ENCODE measurements at regions not wholly inside any gene's neighbourhood (a gene's known extent, or its start where the extent isn't known, plus 50 kb on each side); places are given as distances from the start of the nearest gene placed in this dataset.
A peak's percentile ranks its signal among the peaks of the same experiment; 100 is the strongest.

DNA sequence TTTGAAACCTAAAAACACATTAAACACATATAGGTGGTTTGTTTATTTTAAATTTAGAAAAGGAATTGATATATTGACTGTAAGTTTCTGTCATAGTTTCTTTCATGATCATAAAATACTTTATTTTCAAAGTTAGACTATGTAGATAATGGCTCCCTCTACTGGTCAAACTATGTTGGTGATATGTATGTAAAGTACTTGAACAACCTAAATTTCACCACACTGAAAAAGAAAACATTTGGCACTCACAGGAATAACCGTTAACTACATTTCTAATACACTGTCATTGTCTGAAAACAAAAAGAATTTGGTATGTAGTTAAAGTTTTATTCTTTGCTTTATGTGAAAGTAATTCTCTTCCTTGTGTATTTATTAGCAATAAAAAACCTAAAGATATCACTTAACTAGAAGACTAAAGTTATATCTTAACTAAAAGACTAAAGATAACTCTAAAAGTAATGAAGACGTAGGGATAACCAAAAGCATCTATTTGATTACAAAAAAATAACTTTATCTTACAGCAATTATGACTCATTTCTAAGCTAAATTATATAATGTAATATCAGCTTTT, 427.5 kb downstream of the VGLL3 start:
- peak in 2 of 8 experiments; percentile 30 to 46 for ATAC-seq (replicated peaks in 6 of 8)
- in situ Hi-C loops (cut with MboI; ENCODE audit: low pct_unique_long_range_greater_than_20kb in 2 of 9, low sequenced_read_pairs in 9 of 9, unreplicated experiment in 9 of 9), result loop anchor here in 1 of 9 experiments (25.0 kb wide), 1 partner anchor 751 kb away; no protein-coding TSS in a partner anchor
- Histone ChIP-seq H3K4me3 (no peak overlapping the region), H3K4me1 (replicated peaks in 1 of 2) (no peaks in the 10 kb centered on the region), H3K27ac (no peak overlapping the region)
- WGBS, 10 experiments, result 0 to 21% (median 6%) methylated on average over 2 of the region's 2 CpGs

DNA sequence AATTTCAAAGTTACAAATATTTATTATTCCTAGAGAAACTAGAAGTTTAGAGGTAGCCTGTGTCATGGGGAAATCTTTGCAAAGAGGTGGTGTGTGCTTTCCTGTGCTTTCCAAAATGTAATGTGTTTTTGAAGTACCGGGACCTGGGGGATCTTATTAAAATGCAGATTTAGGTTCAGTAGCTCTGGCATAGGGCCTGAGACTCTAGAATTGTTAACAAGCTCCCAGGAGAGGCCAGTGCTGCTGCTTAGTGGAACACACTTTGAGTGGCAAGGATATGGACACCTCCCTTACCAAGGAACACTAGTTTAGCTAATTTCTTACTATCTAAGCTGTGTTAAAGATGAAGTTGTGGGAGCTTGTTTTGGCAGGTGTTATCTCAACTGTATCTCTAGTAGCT, 428.9 kb downstream of the VGLL3 start:
- no peaks in the 10 kb centered on the region for H3K4me1 ChIP-seq (replicated peaks in 1 of 2)
- H3K4me3 ChIP-seq, result no peak overlapping the region
- in situ Hi-C loops (cut with MboI; ENCODE audit: low pct_unique_long_range_greater_than_20kb in 2 of 9, low sequenced_read_pairs in 9 of 9, unreplicated experiment in 9 of 9), result loop anchor here in 1 of 9 experiments (25.0 kb wide), 1 partner anchor 750 kb away; no protein-coding TSS in a partner anchor
- H3K27ac ChIP-seq, result no peak overlapping the region
- no peak for ATAC-seq (replicated peaks in 6 of 8)
- WGBS, 10 experiments, result 13 to 60% (median 17%) methylated on average over 1 of the region's 1 CpG; no CpG with 5 or more reads in 5 of the 10 experiments

GRCh38 chr3:86561215-86561614, 429.7 kb downstream of the VGLL3 start:
- in situ Hi-C loops (cut with MboI; ENCODE audit: low pct_unique_long_range_greater_than_20kb in 2 of 9, low sequenced_read_pairs in 9 of 9, unreplicated experiment in 9 of 9), result loop anchor here in 1 of 9 experiments (25.0 kb wide), 1 partner anchor 749 kb away; no protein-coding TSS in a partner anchor
- Histone ChIP-seq H3K27ac (no peak overlapping the region), H3K4me3 (no peak overlapping the region), H3K4me1 (replicated peaks in 1 of 2) (no peaks in the 10 kb centered on the region)
- 8 to 100% (median 82%) methylated on average over 1 to 5 of the region's 5 CpGs; no CpG with 5 or more reads in 1 of the 10 experiments for WGBS, 10 experiments
- no peak for ATAC-seq (replicated peaks in 6 of 8)

- in situ Hi-C loops (cut with MboI; ENCODE audit: low pct_unique_long_range_greater_than_20kb in 2 of 9, low sequenced_read_pairs in 9 of 9, unreplicated experiment in 9 of 9), result loop anchor here in 1 of 9 experiments (25.0 kb wide), 1 partner anchor 742 kb away; no protein-coding TSS in a partner anchor
Measured at GRCh38 chr3:86554383-86554782, 436.6 kb downstream of the VGLL3 start.

GRCh38 chr3:86547692-86548091, 443.3 kb downstream of the VGLL3 start:
- Histone ChIP-seq H3K4me3 (no peak overlapping the region), H3K4me1 (replicated peaks in 1 of 2) (no peaks in the 10 kb centered on the region), H3K27ac (no peak overlapping the region)
- 69 to 100% (median 94%) methylated on average over 1 to 2 of the region's 2 CpGs; no CpG with 5 or more reads in 4 of the 10 experiments for WGBS, 10 experiments
- ATAC-seq (replicated peaks in 6 of 8), result no peak
- in situ Hi-C loops (cut with MboI; ENCODE audit: low pct_unique_long_range_greater_than_20kb in 2 of 9, low sequenced_read_pairs in 9 of 9, unreplicated experiment in 9 of 9), result no loop called here

More at GRCh38 chr3:86554383-86554782, 436.6 kb downstream of the VGLL3 start:
- H3K27ac ChIP-seq, result no peak overlapping the region
- H3K4me1 ChIP-seq (replicated peaks in 1 of 2), result no peaks in the 10 kb centered on the region
- ATAC-seq (replicated peaks in 6 of 8), result peak; percentile 21 to 86 (median 68)
- H3K4me3 ChIP-seq, result no peak overlapping the region
- 0 to 81% (median 68%) methylated on average over 1 to 5 of the region's 5 CpGs; no CpG with 5 or more reads in 3 of the 10 experiments for WGBS, 10 experiments

GRCh38 chr3:86537171-86537570, 453.8 kb downstream of the VGLL3 start:
- Histone ChIP-seq H3K27ac (no peak overlapping the region), H3K4me1 (replicated peaks in 1 of 2) (no peaks in the 10 kb centered on the region), H3K4me3 (no peak overlapping the region)
- in situ Hi-C loops (cut with MboI; ENCODE audit: low pct_unique_long_range_greater_than_20kb in 2 of 9, low sequenced_read_pairs in 9 of 9, unreplicated experiment in 9 of 9), result no loop called here
- 0 to 83% (median 54%) methylated on average over 1 to 5 of the region's 5 CpGs; no CpG with 5 or more reads in 1 of the 10 experiments for WGBS, 10 experiments
- ATAC-seq (replicated peaks in 6 of 8), result no peak

DNA sequence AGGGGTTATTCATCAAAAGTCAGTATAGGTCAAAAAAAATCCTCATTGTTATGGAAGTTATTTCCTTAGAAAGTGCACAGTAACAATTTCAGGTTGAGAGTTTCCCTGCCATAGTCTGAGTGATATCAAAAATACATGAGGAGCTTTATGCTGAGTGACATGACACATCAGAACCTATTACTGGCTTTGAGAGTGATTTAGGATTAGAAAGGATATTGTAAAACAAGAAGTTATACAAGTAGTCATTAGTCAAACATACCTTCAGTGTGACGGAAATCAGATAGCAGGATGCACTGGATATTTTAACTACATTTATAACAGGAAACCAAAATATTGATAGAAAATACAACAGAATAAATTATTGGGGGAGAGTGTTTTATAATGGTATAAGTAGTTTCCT, 471.1 kb downstream of the VGLL3 start:
- Histone ChIP-seq H3K27ac (no peak overlapping the region), H3K4me3 (no peak overlapping the region), H3K4me1 (replicated peaks in 1 of 2) (no peaks in the 10 kb centered on the region)
- ATAC-seq (replicated peaks in 6 of 8), result no peak
- in situ Hi-C loops (cut with MboI; ENCODE audit: low pct_unique_long_range_greater_than_20kb in 2 of 9, low sequenced_read_pairs in 9 of 9, unreplicated experiment in 9 of 9), result no loop called here
- WGBS, 10 experiments, result 80 to 100% (median 90%) methylated on average over 1 of the region's 1 CpG; no CpG with 5 or more reads in 3 of the 10 experiments

DNA sequence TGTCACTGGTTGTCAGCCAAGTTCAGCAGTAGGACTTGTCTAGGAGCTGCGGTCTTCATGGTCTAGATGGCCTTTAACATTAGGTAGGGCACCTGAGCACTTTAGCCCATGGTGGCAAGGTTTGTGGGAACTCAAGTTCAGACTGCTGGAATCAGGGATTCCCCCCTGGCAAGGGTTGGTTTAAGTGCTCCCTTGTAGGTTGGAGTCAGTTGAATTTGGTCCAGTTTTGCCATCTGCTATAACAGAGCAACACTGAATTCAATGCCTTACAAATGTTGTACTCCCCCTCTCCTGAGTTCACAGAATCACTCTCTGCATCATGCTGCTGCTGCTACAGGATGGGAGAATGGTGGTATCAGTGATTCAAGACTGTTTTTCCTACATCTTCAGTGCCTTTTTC, 509.3 kb downstream of the VGLL3 start:
- H3K4me3 ChIP-seq, result no peak overlapping the region
- WGBS, 10 experiments, result 80 to 100% methylated on average over 1 of the region's 1 CpG; no CpG with 5 or more reads in 8 of the 10 experiments
- H3K27ac ChIP-seq, result no peak overlapping the region
- in situ Hi-C loops (cut with MboI; ENCODE audit: low pct_unique_long_range_greater_than_20kb in 2 of 9, low sequenced_read_pairs in 9 of 9, unreplicated experiment in 9 of 9), result no loop called here
- no peaks in the 10 kb centered on the region for H3K4me1 ChIP-seq (replicated peaks in 1 of 2)
- no peak for ATAC-seq (replicated peaks in 6 of 8)

GRCh38 chr3:86481031-86481430, 509.9 kb downstream of the VGLL3 start:
- Histone ChIP-seq H3K4me1 (replicated peaks in 1 of 2) (no peaks in the 10 kb centered on the region), H3K4me3 (no peak overlapping the region), H3K27ac (no peak overlapping the region)
- no peak for ATAC-seq (replicated peaks in 6 of 8)
- in situ Hi-C loops (cut with MboI; ENCODE audit: low pct_unique_long_range_greater_than_20kb in 2 of 9, low sequenced_read_pairs in 9 of 9, unreplicated experiment in 9 of 9), result no loop called here

GRCh38 chr3:86464180-86464579, 526.8 kb downstream of the VGLL3 start:
- Histone ChIP-seq H3K27ac (no peak overlapping the region), H3K4me3 (no peak overlapping the region), H3K4me1 (replicated peaks in 1 of 2) (no peaks in the 10 kb centered on the region)
- in situ Hi-C loops (cut with MboI; ENCODE audit: low pct_unique_long_range_greater_than_20kb in 2 of 9, low sequenced_read_pairs in 9 of 9, unreplicated experiment in 9 of 9), result no loop called here
- no peak for ATAC-seq (replicated peaks in 6 of 8)

DNA sequence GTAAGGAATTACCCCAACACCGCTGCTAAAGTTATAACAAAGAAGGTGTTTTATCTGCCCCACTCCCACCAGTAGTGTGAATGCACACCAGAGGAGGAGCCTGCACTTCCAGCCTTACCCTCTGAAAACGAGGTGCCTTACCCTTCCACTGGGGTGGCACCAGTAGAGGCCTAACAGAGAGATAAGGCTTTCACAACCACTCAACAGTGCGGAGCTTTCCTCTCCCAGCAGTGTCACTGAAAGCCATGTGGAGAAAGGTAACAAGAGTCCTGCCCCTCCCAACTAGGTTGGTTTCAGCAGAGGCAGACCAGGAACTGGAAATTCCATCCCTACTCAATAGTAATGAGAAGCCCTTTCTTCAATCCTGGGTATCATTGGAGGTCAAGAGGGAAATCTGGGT, 539.2 kb downstream of the VGLL3 start:
- no peak for ATAC-seq (replicated peaks in 6 of 8)
- Histone ChIP-seq H3K4me1 (replicated peaks in 1 of 2) (no peaks in the 10 kb centered on the region), H3K4me3 (no peak overlapping the region), H3K27ac (no peak overlapping the region)
- 38 to 100% (median 86%) methylated on average over 1 to 3 of the region's 3 CpGs; no CpG with 5 or more reads in 6 of the 10 experiments for WGBS, 10 experiments
- in situ Hi-C loops (cut with MboI; ENCODE audit: low pct_unique_long_range_greater_than_20kb in 2 of 9, low sequenced_read_pairs in 9 of 9, unreplicated experiment in 9 of 9), result no loop called here

DNA sequence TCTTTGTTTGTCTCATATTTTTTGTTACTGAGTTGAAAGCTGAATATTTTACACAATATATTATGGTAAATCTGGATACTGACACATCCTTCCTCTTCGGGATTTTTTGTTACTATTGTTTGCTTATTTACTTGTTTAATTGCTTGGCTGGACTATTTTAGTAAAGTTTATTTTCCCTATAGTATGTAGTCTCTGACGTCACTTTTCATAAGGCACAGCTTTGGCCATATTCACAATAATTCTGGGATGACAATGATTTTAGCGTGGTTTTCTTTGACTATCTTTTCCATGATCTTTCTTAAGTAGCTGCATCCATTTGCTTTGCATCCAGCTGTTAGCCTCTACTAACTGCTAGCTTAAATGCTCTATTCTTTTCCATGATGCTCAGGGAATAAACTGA, 552.4 kb downstream of the VGLL3 start:
- in situ Hi-C loops (cut with MboI; ENCODE audit: low pct_unique_long_range_greater_than_20kb in 2 of 9, low sequenced_read_pairs in 9 of 9, unreplicated experiment in 9 of 9), result no loop called here
- 6 to 100% (median 95%) methylated on average over 2 to 3 of the region's 3 CpGs for WGBS, 10 experiments
- H3K4me1 ChIP-seq (replicated peaks in 1 of 2), result no peaks in the 10 kb centered on the region
- no peak overlapping the region for H3K4me3 ChIP-seq
- ATAC-seq (replicated peaks in 6 of 8), result no peak
- no peak overlapping the region for H3K27ac ChIP-seq

DNA sequence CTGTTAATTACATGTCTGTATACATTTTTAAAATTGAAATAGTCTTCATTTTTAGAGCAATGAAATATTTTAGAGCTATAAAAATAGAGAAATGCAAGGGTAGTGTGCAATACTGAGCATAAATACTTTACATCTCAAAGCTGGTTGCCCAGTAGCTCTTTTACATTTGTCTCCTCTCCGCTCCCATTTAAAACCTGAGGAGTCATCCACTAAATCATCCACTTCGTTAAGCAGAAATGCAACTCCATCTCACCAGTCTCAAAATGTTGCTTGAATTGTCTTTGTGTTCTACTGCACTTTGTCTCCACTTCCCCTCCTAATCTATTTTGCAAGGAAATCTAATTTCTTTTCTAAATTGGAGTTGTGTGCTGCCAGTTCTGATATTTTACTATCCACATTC, 563.6 kb downstream of the VGLL3 start:
- Histone ChIP-seq H3K4me1 (replicated peaks in 1 of 2) (peaks cover 0 to 16% of the 10 kb centered on the region in 2 donors), H3K27ac (no peak overlapping the region), H3K4me3 (no peak overlapping the region)
- peak in 4 of 8 experiments; percentile 40 to 67 (median 54) for ATAC-seq (replicated peaks in 6 of 8)
- in situ Hi-C loops (cut with MboI; ENCODE audit: low pct_unique_long_range_greater_than_20kb in 2 of 9, low sequenced_read_pairs in 9 of 9, unreplicated experiment in 9 of 9), result no loop called here
- 19 to 63% (median 55%) methylated on average over 1 to 2 of the region's 2 CpGs; no CpG with 5 or more reads in 2 of the 10 experiments for WGBS, 10 experiments
